OCI-LY7 (cell line): ENCODE measurements at regions not wholly inside any gene's neighbourhood (a gene's known extent, or its start where the extent isn't known, plus 50 kb on each side); places are given as distances from the start of the nearest gene placed in this dataset.

ENCODE experiments used
- BruUV-seq: library from RNA; stranded (reverse); fragments of 400-500 nt; replicated peaks from 2 replicates; lab custom pipeline; 2021; lab: Mats Ljungman, UMichigan
- CTCF ChIA-PET: fragments of 300-600 bp; sonication (Branson Sonifier 250); formaldehyde crosslinking; loops from one replicate; lab custom pipeline; 2022; ENCODE audit warnings: antibody characterized with exemption; ENCODE audit not compliant: unreplicated experiment; lab: Charles Lee
- POLR2A ChIA-PET: fragments of 300-600 bp; sonication (Branson Sonifier 250); formaldehyde crosslinking; loops from one replicate; lab custom pipeline; 2022; ENCODE audit warnings: antibody characterized with exemption; lab: Charles Lee
- DNase-seq: peaks from one replicate; pipeline ENCODE4 v3.0.0-alpha.2; 2015; ENCODE audit warnings: low spot score
- H2AFZ ChIP-seq: fragments of 200-600 bp; sonication (generic), shearing (Covaris generic); 2 replicates; pipeline ENCODE4 v1.6.1; 2014; ENCODE audit warnings: mild to moderate bottlenecking, antibody characterized with exemption, low read length, moderate library complexity
- H3K27ac ChIP-seq: fragments of 200-600 bp; sonication (generic); 2 replicates; pipeline ENCODE4 v1.5.1; 2014; ENCODE audit warnings: mixed run types, low read depth, mild to moderate bottlenecking, moderate library complexity, low read length, inconsistent platforms; ENCODE audit not compliant: poor library complexity, severe bottlenecking
- H3K36me3 ChIP-seq: fragments of 200-600 bp; sonication (generic); 2 replicates; pipeline ENCODE4 v1.6.1; 2014; ENCODE audit warnings: mild to moderate bottlenecking, antibody characterized with exemption, low read length, moderate library complexity, mixed read lengths; ENCODE audit not compliant: insufficient read depth
- H3K4me1 ChIP-seq: fragments of 200-600 bp; sonication (generic); 2 replicates; pipeline ENCODE4 v1.5.1; 2014; ENCODE audit warnings: mild to moderate bottlenecking, low read length; ENCODE audit not compliant: insufficient read depth, poor library complexity, severe bottlenecking
- H3K4me2 ChIP-seq: fragments of 200-600 bp; sonication (generic); 2 replicates; pipeline ENCODE4 v1.6.1; 2014; ENCODE audit warnings: mild to moderate bottlenecking, low read length
- H3K4me3 ChIP-seq: fragments of 200-600 bp; sonication (generic); 2 replicates; pipeline ENCODE4 v1.5.1; 2014; ENCODE audit warnings: mild to moderate bottlenecking, low read depth, low read length; ENCODE audit not compliant: poor library complexity, severe bottlenecking
- H3K79me2 ChIP-seq: fragments of 200-600 bp; sonication (generic); 2 replicates; pipeline ENCODE4 v1.6.1; 2016; ENCODE audit warnings: low read depth, mild to moderate bottlenecking, low read length, moderate library complexity, mixed read lengths; ENCODE audit not compliant: insufficient read depth
- H3K9me2 ChIP-seq: fragments of 200-600 bp; sonication (generic); 2 replicates; pipeline ENCODE4 v1.6.1; 2016; ENCODE audit warnings: mild to moderate bottlenecking, low read length, mixed read lengths; ENCODE audit not compliant: insufficient read depth
- H3K9me3 ChIP-seq: fragments of 200-600 bp; sonication (generic); 2 replicates; pipeline ENCODE4 v1.6.1; 2014; ENCODE audit warnings: mild to moderate bottlenecking, mixed run types, low read length, mixed read lengths
- H4K20me1 ChIP-seq: fragments of 200-600 bp; sonication (generic); 2 replicates; pipeline ENCODE4 v1.6.1; 2014; ENCODE audit warnings: mild to moderate bottlenecking, antibody characterized with exemption, low read length, moderate library complexity, mixed read lengths; ENCODE audit not compliant: insufficient read depth
- EZH2phosphoT487 ChIP-seq: fragments of 200-600 bp; sonication (generic); IDR thresholded peaks from 2 replicates; pipeline ENCODE4 v1.6.1; 2018; ENCODE audit warnings: low read depth, borderline replicate concordance, mild to moderate bottlenecking, mixed run types, antibody characterized with exemption, low read length, moderate library complexity, mixed read lengths
- intact Hi-C: fragments of 100-400 bp; cut with micrococcal nuclease; formaldehyde crosslinking; loops from one replicate; pipeline ENCODE4 v1.10.0; 2022; ENCODE audit not compliant: unreplicated experiment
- TF ChIP-seq, protein P1 (sequence below): fragments of 200-600 bp; sonication (generic); conservative IDR thresholded peaks from 2 replicates; pipeline ENCODE4 v1.5.1; 2014; ENCODE audit warnings: mild to moderate bottlenecking, antibody characterized with exemption, low read length, moderate library complexity, mixed read lengths

GRCh38 chr12:129971721-129972120 is 67.9 kb upstream of the TMEM132D start:
- H3K27ac ChIP-seq: no peak overlapping the region
- no peaks in the 10 kb centered on the region for H3K4me1 ChIP-seq
- H3K4me3 ChIP-seq: no peak overlapping the region
- H3K36me3 ChIP-seq: no peaks in the 10 kb centered on the region
- ChIA-PET CTCF (no interaction called here), POLR2A (no interaction called here)
- no TSS peak for BruUV-seq
- no peaks in the 10 kb centered on the region for H3K79me2 ChIP-seq
- intact Hi-C loops: no loop called here
- H3K4me2 ChIP-seq: no peak overlapping the region
- no peaks in the 10 kb centered on the region for H4K20me1 ChIP-seq
- H2AFZ ChIP-seq: no peak overlapping the region
- TF ChIP-seq, protein P1, sequence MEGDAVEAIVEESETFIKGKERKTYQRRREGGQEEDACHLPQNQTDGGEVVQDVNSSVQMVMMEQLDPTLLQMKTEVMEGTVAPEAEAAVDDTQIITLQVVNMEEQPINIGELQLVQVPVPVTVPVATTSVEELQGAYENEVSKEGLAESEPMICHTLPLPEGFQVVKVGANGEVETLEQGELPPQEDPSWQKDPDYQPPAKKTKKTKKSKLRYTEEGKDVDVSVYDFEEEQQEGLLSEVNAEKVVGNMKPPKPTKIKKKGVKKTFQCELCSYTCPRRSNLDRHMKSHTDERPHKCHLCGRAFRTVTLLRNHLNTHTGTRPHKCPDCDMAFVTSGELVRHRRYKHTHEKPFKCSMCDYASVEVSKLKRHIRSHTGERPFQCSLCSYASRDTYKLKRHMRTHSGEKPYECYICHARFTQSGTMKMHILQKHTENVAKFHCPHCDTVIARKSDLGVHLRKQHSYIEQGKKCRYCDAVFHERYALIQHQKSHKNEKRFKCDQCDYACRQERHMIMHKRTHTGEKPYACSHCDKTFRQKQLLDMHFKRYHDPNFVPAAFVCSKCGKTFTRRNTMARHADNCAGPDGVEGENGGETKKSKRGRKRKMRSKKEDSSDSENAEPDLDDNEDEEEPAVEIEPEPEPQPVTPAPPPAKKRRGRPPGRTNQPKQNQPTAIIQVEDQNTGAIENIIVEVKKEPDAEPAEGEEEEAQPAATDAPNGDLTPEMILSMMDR: no peak
- H3K9me3 ChIP-seq: no peaks in the 10 kb centered on the region
- no peaks in the 10 kb centered on the region for H3K9me2 ChIP-seq
- no peak for DNase-seq

- H3K79me2 ChIP-seq: no peaks in the 10 kb centered on the region
- H3K4me1 ChIP-seq: no peaks in the 10 kb centered on the region
- H3K27ac ChIP-seq: no peak overlapping the region
- no peak overlapping the region for H3K4me2 ChIP-seq
- H3K9me2 ChIP-seq: no peaks in the 10 kb centered on the region
- ChIA-PET POLR2A (no interaction called here), CTCF (no interaction called here)
- TF ChIP-seq, protein P1: no peak
- TF ChIP-seq EZH2phosphoT487: no peak
- BruUV-seq: no TSS peak
- H3K4me3 ChIP-seq: no peak overlapping the region
- H2AFZ ChIP-seq: no peak overlapping the region
- H3K9me3 ChIP-seq: no peaks in the 10 kb centered on the region
- no peaks in the 10 kb centered on the region for H4K20me1 ChIP-seq
- DNase-seq: no peak
- intact Hi-C loops: no loop called here
- H3K36me3 ChIP-seq: no peaks in the 10 kb centered on the region
Measured at GRCh38 chr12:129973236-129973961, 69.6 kb upstream of the TMEM132D start.

- no peaks in the 10 kb centered on the region for H4K20me1 ChIP-seq
- no peak overlapping the region for H2AFZ ChIP-seq
- H3K4me3 ChIP-seq: no peak overlapping the region
- BruUV-seq: no TSS peak
- H3K27ac ChIP-seq: no peak overlapping the region
- TF ChIP-seq, protein P1: no peak
- TF ChIP-seq EZH2phosphoT487: no peak
- H3K9me2 ChIP-seq: no peaks in the 10 kb centered on the region
- no peaks in the 10 kb centered on the region for H3K36me3 ChIP-seq
- ChIA-PET POLR2A (interaction anchor here (0.7 kb wide), 1 partner anchor 496 kb away, joined by 3 read pairs; no protein-coding TSS in a partner anchor), CTCF (no interaction called here)
- H3K9me3 ChIP-seq: no peaks in the 10 kb centered on the region
- no peak for DNase-seq
- no peak overlapping the region for H3K4me2 ChIP-seq
- no peaks in the 10 kb centered on the region for H3K4me1 ChIP-seq
- intact Hi-C loops: no loop called here
- no peaks in the 10 kb centered on the region for H3K79me2 ChIP-seq
Measured at GRCh38 chr12:129984106-129984505, 80.3 kb upstream of the TMEM132D start.
